BE2C (cell line): ENCODE measurements at regions not wholly inside any gene's neighbourhood (a gene's known extent, or its start where the extent isn't known, plus 50 kb on each side); places are given as distances from the start of the nearest gene placed in this dataset.

Experiments
- DNase-seq: peaks from one replicate; pipeline ENCODE4 v3.0.0-alpha.2; 2020
- H3K27me3 ChIP-seq: fragments of 250-450 bp; sonication (Bioruptor Pico); 2 replicates; pipeline ENCODE4 v1.5.1; 2020; ENCODE audit warnings: mild to moderate bottlenecking
- H3K36me3 ChIP-seq: fragments of 250-450 bp; sonication (Bioruptor Pico); 2 replicates; pipeline ENCODE4 v1.5.1; 2020; ENCODE audit warnings: mild to moderate bottlenecking
- H3K4me1 ChIP-seq: fragments of 250-450 bp; sonication (Bioruptor Pico); 2 replicates; pipeline ENCODE4 v1.5.1; 2020
- H3K4me3 ChIP-seq: 2 replicates; pipeline ENCODE4 v1.5.1; 2011; ENCODE audit warnings: low read depth, low read length
- H3K9me3 ChIP-seq: fragments of 250-450 bp; sonication (Bioruptor Pico); 2 replicates; pipeline ENCODE4 v1.5.1; 2020
- TF ChIP-seq, protein P1 (sequence below): IDR thresholded peaks from 2 replicates; pipeline ENCODE4 v1.5.1; 2012; ENCODE audit warnings: mild to moderate bottlenecking, low read depth, low read length

DNA sequence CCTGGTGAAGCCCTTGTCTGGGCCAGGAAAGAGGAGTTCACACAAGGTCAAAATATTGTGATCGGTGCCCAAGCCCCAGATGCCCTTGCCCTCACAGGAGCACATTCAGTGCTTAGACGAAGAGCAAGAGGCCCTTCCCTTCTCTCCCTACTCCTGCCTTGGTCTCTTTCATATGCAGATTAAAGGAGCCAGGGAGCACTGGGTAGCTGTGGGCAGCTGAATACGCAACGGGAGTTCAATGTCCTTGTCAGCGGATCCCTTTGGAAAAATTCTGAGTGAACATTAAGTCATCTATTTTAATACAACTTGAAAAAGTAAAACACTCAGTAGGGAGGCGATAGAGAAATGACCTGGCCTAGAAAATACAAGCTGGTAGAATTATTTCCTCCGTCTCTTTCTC, 1489.4 kb downstream of the AACS start:
- no peaks in the 10 kb centered on the region for H3K4me1 ChIP-seq
- H3K9me3 ChIP-seq: no peaks in the 10 kb centered on the region; the same call in none of the 2 replicates
- no peaks in the 10 kb centered on the region for H3K27me3 ChIP-seq
- TF ChIP-seq, protein P1, sequence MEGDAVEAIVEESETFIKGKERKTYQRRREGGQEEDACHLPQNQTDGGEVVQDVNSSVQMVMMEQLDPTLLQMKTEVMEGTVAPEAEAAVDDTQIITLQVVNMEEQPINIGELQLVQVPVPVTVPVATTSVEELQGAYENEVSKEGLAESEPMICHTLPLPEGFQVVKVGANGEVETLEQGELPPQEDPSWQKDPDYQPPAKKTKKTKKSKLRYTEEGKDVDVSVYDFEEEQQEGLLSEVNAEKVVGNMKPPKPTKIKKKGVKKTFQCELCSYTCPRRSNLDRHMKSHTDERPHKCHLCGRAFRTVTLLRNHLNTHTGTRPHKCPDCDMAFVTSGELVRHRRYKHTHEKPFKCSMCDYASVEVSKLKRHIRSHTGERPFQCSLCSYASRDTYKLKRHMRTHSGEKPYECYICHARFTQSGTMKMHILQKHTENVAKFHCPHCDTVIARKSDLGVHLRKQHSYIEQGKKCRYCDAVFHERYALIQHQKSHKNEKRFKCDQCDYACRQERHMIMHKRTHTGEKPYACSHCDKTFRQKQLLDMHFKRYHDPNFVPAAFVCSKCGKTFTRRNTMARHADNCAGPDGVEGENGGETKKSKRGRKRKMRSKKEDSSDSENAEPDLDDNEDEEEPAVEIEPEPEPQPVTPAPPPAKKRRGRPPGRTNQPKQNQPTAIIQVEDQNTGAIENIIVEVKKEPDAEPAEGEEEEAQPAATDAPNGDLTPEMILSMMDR: no peak
- H3K36me3 ChIP-seq: no peaks in the 10 kb centered on the region
- no peak for DNase-seq
- no peak overlapping the region for H3K4me3 ChIP-seq

DNA sequence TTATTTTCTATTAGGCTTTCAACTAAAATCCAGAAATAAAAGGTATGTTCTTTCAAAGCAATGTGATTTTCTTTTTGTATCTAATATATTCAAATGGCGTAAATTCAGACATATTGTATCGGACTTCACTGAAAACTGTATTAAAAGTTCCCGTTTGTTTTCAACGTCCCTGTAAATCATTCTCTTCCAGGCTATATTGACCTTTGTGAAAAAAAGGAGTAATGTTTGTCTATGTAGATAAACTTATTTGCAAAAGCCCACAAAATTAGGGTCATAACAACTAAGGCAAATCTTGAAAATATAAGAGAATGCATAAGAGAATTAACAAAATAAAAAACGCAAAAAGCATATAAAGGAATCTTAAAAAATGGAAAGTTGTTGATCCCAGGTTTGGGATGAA, 1492.4 kb downstream of the AACS start:
- no peaks in the 10 kb centered on the region; the same call in none of the 2 replicates for H3K9me3 ChIP-seq
- no peak for DNase-seq
- no peaks in the 10 kb centered on the region for H3K4me1 ChIP-seq
- no peak overlapping the region for H3K4me3 ChIP-seq
- H3K36me3 ChIP-seq: no peaks in the 10 kb centered on the region
- H3K27me3 ChIP-seq: no peaks in the 10 kb centered on the region
- TF ChIP-seq, protein P1: no peak

DNA sequence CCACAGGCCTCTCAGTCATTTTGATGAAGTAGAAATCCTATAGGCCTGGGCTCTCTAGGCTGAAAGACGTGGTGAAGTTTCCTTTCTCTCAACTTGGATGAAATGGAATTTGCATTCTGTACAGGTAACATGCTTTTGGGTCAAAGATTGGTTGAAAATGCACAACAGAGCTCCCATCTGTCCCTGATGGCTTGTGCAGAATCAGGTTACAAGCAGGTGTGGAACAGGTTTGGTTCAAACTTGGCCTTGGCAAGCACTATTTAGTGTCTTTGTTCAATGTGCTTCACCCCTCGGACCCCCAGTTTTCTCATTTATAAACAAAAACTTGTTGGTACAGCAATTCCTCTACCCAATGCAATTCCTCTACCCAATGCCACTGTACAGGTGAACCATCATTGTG, 1493.0 kb downstream of the AACS start:
- Histone ChIP-seq H3K4me3 (no peak overlapping the region), H3K4me1 (no peaks in the 10 kb centered on the region), H3K36me3 (no peaks in the 10 kb centered on the region), H3K27me3 (no peaks in the 10 kb centered on the region), H3K9me3 (no peaks in the 10 kb centered on the region; the same call in none of the 2 replicates)
- no peak for DNase-seq
- TF ChIP-seq, protein P1: no peak

DNA sequence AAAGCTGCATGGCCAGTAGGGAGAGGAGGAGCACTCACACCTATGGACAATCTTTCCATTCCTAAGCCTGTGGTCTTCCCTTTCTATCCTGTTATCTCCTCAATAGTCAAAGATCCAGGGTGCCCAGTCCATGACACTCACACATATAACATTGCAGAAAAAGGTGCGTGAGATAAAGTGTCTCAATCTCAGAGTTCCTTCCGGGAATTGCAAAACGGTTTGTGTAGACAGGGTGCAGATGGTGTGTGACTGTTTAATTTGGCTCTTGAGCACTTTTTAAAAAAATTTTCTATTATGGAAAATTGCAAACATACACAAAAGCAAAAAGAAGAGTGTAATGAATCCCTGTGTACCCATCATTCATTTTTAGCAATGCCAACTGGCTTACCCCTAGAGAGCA, 1493.6 kb downstream of the AACS start:
- no peaks in the 10 kb centered on the region; the same call in none of the 2 replicates for H3K9me3 ChIP-seq
- H3K4me3 ChIP-seq: no peak overlapping the region
- TF ChIP-seq, protein P1: no peak
- DNase-seq: no peak
- no peaks in the 10 kb centered on the region for H3K27me3 ChIP-seq
- no peaks in the 10 kb centered on the region for H3K4me1 ChIP-seq
- no peaks in the 10 kb centered on the region for H3K36me3 ChIP-seq

DNA sequence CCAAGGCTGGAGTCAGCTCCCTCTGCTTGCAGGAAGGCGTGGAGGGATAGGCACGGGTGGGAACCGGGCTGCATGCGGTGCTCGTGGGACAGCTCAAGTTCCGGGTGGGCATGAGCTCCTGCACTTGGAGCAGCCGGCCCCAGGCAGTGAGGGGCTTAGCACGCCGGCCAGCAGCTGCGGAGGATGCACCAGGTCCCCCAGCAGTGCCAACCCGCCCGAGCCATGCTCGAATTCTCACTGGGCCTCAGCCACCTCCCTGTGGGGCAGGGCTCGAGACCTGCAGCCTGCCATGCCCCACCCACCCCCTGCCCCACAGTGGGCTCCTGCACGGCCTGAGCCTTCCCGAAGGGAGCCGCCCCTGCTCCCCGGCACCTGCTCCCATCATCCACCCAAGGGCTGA, 1501.8 kb downstream of the AACS start:
- TF ChIP-seq, protein P1: no peak
- Histone ChIP-seq H3K4me3 (no peak overlapping the region), H3K27me3 (no peaks in the 10 kb centered on the region), H3K36me3 (no peaks in the 10 kb centered on the region), H3K9me3 (no peaks in the 10 kb centered on the region; the same call in 1 of the 2 replicates), H3K4me1 (no peaks in the 10 kb centered on the region)
- no peak for DNase-seq

DNA sequence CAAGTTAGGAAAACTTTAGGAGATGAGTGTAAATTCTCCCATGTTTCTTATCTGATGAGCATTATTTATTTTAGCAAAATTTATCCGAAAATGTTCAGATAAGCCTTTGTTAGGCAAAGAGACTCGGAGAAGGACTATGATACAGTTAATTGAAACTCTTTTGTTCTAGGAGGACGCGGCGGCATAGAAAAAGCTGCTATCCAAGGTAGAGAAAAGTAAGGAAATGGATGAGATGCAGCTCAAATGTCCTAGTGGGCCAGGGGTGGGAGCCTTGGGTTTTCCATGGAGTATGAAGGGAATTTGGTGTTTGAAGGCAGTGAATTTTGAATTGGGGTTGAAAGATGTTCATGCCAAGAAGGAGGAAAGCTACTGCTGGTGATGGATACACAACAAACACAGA, 1504.5 kb downstream of the AACS start:
- no peaks in the 10 kb centered on the region for H3K27me3 ChIP-seq
- no peaks in the 10 kb centered on the region for H3K9me3 ChIP-seq
- TF ChIP-seq, protein P1: no peak
- H3K4me1 ChIP-seq: no peaks in the 10 kb centered on the region
- H3K36me3 ChIP-seq: no peaks in the 10 kb centered on the region
- no peak for DNase-seq
- H3K4me3 ChIP-seq: no peak overlapping the region
